Muscle of back (tissue), 3 donors: ENCODE measurements at regions not wholly inside any gene's neighbourhood (a gene's known extent, or its start where the extent isn't known, plus 50 kb on each side); places are given as distances from the start of the nearest gene placed in this dataset.
"Not testable (repeated sequence)": the region's sequence is repeated elsewhere in the genome, so short reads cannot be mapped to it uniquely, and the experiment has no call there.

ENCODE experiments used
- DNase-seq, 3 donors: peaks; one replicate each; pipeline versions ENCODE4 v3.0.0 to v3.0.0-alpha.2; 2013

GRCh38 chr17:70520956-70521355, 351.6 kb downstream of the KCNJ2 start:
- DNase-seq, result no peak

DNA sequence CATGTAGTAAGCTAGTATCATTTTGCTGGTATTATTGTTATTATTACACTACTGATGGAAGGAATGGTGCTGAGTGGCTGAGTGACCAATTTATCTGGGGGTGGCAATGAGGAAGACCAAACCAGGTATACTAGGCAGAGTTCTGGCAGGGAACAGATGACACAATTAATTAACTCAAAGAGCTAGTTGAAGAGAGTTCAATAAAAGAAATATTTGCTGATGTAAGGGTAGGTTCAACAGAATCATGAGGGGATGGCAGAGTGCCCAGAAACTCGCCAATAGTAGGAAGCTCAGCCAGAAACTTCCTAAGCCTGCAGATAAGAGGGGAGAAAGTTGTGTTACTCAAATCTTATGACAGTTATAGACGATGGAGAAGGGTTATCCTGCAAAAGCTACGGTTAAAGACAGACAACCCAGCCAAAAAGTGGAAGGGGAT, 352.5 kb downstream of the KCNJ2 start:
- DNase-seq, result peak in 1 of 3 donors; percentile 26

- no peak for DNase-seq
Measured at GRCh38 chr17:70523426-70523825, 354.1 kb downstream of the KCNJ2 start.

- not testable (repeated sequence) for DNase-seq
Measured at GRCh38 chr17:70525035-70525434, 355.7 kb downstream of the KCNJ2 start.

- no peak for DNase-seq
Measured at GRCh38 chr17:70525961-70526360, 356.6 kb downstream of the KCNJ2 start.

- DNase-seq, result peak in 1 of 3 donors; percentile 24
Measured at GRCh38 chr17:70527364-70527888, 358.1 kb downstream of the KCNJ2 start.

GRCh38 chr17:70533427-70533826, 364.1 kb downstream of the KCNJ2 start:
- DNase-seq, result no peak

GRCh38 chr17:70535986-70536385, 366.7 kb downstream of the KCNJ2 start:
- DNase-seq, result no peak

DNA sequence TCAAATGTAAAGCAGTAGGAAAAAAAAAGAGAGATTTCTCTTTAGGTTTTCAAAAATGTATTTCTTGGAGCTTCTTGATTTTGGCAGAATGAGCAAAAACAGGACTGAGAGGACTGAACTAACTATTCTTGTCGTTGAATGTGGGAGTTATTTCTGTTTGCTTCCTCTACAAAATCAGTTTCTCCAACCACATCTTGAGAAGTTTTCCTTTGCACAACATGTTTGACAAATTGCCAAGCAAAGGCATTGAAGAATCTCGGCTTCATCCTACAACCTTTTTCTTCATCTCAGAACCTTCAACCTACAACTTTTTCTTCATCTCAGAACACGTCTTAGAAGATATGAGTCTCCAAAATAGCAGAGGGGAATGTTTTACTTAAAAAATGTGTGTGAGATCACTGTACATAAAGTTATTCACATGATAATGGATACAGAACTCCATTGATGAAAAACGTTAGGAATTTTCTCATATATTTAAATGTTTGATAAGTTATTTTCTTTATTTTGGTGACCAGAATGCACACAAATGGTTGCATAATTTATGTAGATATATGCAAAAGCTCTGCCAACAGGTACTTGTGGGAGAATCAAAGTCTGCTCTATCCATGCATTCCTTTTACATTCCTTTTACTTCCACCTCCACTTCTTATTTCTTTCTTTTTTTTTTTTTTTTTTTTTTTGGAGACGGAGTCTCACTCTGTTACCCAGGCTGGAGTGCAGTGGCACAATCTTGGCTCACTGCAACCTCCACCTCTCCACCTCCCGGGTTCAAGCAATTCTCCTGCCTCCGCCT, 370.0 kb downstream of the KCNJ2 start:
- peak in 1 of 3 donors; percentile 11 for DNase-seq

GRCh38 chr17:70542876-70543275, 373.5 kb downstream of the KCNJ2 start:
- DNase-seq, result no peak

- DNase-seq, result no peak
Measured at GRCh38 chr17:70544317-70544716, 375.0 kb downstream of the KCNJ2 start.

GRCh38 chr17:70552230-70552981, 383.1 kb downstream of the KCNJ2 start:
- DNase-seq, result peak; percentile 41 to 76 (median 55)

GRCh38 chr17:70552982-70553334, 383.6 kb downstream of the KCNJ2 start:
- DNase-seq, result no peak

GRCh38 chr17:70555723-70556122, 386.4 kb downstream of the KCNJ2 start:
- no peak for DNase-seq

- no peak for DNase-seq
Measured at GRCh38 chr17:70558821-70559220, 389.5 kb downstream of the KCNJ2 start.

DNA sequence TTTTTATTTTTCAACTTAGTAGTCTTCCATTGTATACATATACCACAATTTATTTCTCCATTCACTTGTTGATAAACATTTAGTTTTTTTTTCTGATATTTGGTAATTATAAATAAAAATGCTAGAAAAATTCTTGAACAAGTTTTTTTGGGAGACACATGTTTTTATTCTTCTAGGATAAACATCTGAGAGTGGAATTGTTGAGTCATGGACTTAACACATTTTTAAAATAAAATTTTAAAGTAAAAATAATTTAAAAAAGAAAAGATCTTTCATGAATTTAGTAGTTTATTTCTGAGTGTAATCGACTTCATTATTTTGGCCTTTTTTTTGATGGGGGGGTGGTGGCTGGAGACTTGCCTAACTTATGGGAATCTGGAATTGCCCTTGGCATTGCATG, 391.1 kb downstream of the KCNJ2 start:
- DNase-seq, result no peak

DNA sequence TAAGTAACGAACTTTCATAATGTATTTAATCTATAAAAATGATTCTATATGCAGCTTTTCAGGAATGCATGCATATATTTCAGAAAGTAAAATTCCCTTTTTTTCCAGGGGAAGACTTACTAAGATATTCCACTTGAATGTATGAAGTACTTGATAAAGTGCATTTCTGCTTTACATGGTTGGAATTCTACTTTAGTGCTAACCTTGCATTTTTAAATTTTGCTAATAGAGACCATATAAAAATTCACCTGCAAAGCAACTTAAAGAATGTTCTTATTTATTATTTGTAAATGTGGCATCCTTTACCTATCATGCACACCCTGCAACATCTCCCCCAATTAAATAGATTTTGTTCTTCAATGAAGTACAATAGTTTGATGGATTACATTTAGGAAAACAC, 392.8 kb downstream of the KCNJ2 start:
- no peak for DNase-seq

GRCh38 chr17:70563281-70563820, 394.0 kb downstream of the KCNJ2 start:
- DNase-seq, result peak; percentile 44 to 80 (median 62)

DNA sequence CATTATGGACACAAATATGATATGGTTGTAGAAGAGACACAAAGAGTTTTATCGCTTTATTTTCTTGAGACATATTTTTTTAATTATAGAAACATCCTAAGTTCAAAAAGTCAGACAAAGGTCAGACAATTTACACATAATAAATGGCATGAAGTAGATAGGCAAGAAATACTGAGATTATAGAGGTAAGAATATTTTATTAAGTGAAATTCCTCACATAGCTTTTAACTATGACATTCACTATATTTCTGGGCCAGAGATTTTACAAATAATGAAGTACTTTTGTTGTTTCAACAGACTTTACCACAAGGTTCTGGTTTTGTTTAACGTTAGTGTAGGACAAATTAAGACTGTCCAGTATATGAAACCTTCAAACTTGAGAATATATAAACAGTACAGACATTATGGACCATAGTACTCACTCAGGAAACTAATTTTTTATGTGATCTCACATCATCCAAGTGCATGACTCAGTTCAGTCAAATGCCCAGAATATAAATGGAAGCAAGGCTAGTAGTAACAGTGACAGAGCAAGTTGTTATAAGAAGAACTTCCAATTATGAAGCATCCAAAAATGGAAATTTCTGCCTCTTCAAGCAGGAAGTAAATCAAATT, 394.8 kb downstream of the KCNJ2 start:
- DNase-seq, result peak in 2 of 3 donors; percentile 4 to 23

DNA sequence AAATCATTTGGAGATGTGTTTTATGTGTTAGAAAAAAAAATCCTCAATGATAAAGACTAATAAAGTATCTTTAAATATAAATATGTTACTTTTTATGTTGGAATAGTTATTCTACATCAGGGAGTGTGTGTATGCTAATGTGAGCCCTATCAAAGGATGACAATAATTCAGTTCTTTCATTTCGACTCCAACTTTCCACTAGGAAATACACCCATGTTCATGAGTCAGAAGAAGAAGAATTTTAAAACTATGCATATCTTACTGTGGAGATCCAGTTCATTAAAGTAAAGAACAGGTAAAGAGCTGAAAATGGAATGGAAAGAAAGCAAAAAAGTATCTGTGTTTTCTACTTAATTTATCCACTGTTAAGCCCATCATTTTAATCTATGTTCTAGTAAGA, 399.8 kb downstream of the KCNJ2 start:
- no peak for DNase-seq

- no peak for DNase-seq
Measured at GRCh38 chr17:70577456-70577855, 408.1 kb downstream of the KCNJ2 start.

- DNase-seq, result no peak
Measured at GRCh38 chr17:70581459-70581858, 412.1 kb downstream of the KCNJ2 start.
